ENCODE measurements at regions not wholly inside any gene's neighbourhood (a gene's known extent, or its start where the extent isn't known, plus 50 kb on each side); places are given as distances from the start of the nearest gene placed in this dataset.

- no peak for TF ChIP-seq TOX (CRISPR knock-in tag; IDR thresholded peaks at IDR 0.05; ENCODE audit: borderline replicate concordance)
- no peak for TF ChIP-seq PATZ1 (CRISPR knock-in tag; IDR thresholded peaks at IDR 0.05; ENCODE audit: borderline replicate concordance)
- TF ChIP-seq CREB5 (CRISPR knock-in tag; IDR thresholded peaks at IDR 0.05; ENCODE audit: low read depth): no peak
- no peak for TF ChIP-seq TSHZ2 (CRISPR knock-in tag; IDR thresholded peaks at IDR 0.05)
- no peak for TF ChIP-seq TCF4 (CRISPR knock-in tag; IDR thresholded peaks at IDR 0.05; ENCODE audit: borderline replicate concordance)
- TF ChIP-seq GLIS3 (CRISPR knock-in tag; IDR thresholded peaks at IDR 0.05): no peak
- TF ChIP-seq ZFP30 (CRISPR knock-in tag; IDR thresholded peaks at IDR 0.05): no peak
- TF ChIP-seq ISL1 (CRISPR knock-in tag; IDR thresholded peaks at IDR 0.05): no peak
- no peak for TF ChIP-seq OSR1 (CRISPR knock-in tag; IDR thresholded peaks at IDR 0.05)
- TF ChIP-seq ZNF70 (CRISPR knock-in tag; IDR thresholded peaks at IDR 0.05): no peak
- TF ChIP-seq ZNF565 (CRISPR knock-in tag; conservative IDR thresholded peaks at IDR 0.05; ENCODE audit: low read depth): no peak
These were observed 232.1 kb downstream of the SOX11 start for GRCh38 chr2:5923957-5924945.

All from SK-N-SH treated with all-trans-retinoic acid at 6 μM for 48 hours (cell line).